Lower leg skin (tissue), 4 donors: ENCODE measurements at regions not wholly inside any gene's neighbourhood (a gene's known extent, or its start where the extent isn't known, plus 50 kb on each side); places are given as distances from the start of the nearest gene placed in this dataset.

Source experiments
- DNase-seq, 2 donors: peaks; one replicate each; pipeline ENCODE4 v3.0.0-alpha.2; 2019; ENCODE audit warnings: low spot score in 2 of 2
- H3K4me3 ChIP-seq: fragments of 200-600 bp; sonication (generic); 2 replicates; pipeline ENCODE4 v1.5.1; 2017; ENCODE audit warnings: mild to moderate bottlenecking, low read depth; ENCODE audit not compliant: poor library complexity, severe bottlenecking
- POLR2A ChIP-seq, 2 donors: fragments of 450-650 bp; IDR thresholded peaks; one replicate each; pipeline ENCODE4 v1.6.1; 2016 to 2017; ENCODE audit warnings: antibody characterized with exemption in 2 of 2, mild to moderate bottlenecking in 1 of 2, moderate library complexity in 1 of 2
- WGBS, 2 donors: methylation state at CpG; one replicate each; pipeline ENCODE4 v1.1.5; 2018; 5-methylcytosine and 5-hydroxymethylcytosine counted together
- intact Hi-C: fragments of 100-400 bp; cut with DNase I; formaldehyde crosslinking; loops from one replicate; pipeline ENCODE4 v1.15.0; 2023; ENCODE audit warnings: low total_unique reads
- TF ChIP-seq, protein P1 (sequence below), 3 donors: fragments of 450-650 bp; IDR thresholded peaks; one replicate each; pipeline ENCODE4 v1.5.1; 2016; ENCODE audit warnings: antibody characterized with exemption in 3 of 3, mild to moderate bottlenecking in 3 of 3, moderate library complexity in 2 of 3

DNA sequence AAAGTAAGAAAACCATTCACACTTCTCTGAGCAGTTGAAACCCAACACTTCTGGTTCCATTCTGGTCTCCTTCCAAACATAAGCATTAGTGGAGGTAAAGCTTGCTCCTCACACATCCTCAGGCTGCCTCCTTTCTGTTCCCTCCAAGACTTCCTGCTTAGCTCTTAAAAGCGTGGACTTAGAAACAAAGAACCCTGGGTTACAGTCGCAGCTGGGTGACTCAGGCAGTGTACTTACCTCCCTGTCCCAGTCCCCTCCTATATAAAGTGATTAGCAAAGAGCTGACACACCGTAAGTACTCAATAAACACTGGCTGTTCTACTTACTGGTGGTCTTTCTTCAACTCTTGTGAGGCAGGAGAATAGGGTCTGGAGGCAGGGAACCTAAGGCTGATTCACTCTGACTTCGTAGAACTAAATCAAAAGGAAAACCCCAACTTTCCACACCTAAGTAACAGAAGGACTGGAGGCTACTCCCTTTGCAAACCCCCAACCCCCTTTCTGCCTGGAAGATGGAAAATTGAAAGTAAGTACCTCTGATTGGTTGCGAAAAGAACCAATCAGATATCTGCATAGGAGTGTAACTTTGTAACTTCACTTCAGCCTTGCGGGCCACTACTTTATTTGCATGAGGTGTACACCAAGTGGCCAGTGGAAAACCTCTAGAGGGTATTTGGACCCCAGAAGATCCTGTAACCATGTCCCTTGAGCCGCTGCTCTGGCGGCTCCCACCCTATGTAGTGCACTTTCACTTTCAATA lies 165.4 kb downstream of the SUCLA2 start:
- TF ChIP-seq, protein P1, sequence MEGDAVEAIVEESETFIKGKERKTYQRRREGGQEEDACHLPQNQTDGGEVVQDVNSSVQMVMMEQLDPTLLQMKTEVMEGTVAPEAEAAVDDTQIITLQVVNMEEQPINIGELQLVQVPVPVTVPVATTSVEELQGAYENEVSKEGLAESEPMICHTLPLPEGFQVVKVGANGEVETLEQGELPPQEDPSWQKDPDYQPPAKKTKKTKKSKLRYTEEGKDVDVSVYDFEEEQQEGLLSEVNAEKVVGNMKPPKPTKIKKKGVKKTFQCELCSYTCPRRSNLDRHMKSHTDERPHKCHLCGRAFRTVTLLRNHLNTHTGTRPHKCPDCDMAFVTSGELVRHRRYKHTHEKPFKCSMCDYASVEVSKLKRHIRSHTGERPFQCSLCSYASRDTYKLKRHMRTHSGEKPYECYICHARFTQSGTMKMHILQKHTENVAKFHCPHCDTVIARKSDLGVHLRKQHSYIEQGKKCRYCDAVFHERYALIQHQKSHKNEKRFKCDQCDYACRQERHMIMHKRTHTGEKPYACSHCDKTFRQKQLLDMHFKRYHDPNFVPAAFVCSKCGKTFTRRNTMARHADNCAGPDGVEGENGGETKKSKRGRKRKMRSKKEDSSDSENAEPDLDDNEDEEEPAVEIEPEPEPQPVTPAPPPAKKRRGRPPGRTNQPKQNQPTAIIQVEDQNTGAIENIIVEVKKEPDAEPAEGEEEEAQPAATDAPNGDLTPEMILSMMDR (IDR thresholded peaks at IDR 0.05): no peak
- TF ChIP-seq POLR2A (IDR thresholded peaks at IDR 0.05): no peak
- no peak overlapping the region for H3K4me3 ChIP-seq
- no peak for DNase-seq
- intact Hi-C loops: no loop called here
- 86 to 89% methylated on average over 8 of the region's 8 CpGs for WGBS, 2 donors

DNA sequence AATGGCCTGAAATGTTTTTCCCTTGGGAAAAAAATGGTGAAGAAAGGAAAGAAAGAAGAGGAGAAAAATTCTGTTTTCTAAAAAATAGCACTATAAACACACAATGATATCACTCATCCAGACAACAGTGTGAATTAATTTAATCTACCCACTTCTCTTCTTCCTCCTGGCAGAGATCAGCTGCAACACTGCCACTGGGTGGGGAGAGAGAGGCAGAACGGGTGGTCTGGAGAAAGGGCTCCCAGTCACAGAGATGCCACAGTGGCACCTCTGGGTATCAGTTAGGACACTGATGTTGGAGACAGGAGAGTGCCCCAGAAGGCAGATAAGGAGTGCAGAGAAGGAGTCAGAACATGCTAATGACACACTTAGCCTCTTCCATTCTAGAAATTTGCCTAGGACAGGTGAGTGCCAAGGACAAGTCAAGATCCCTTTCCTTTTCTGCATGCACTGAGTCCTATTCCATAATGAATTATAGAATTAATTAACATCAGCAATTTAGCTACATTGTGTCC lies 168.6 kb downstream of the SUCLA2 start:
- TF ChIP-seq POLR2A (IDR thresholded peaks at IDR 0.05): no peak
- H3K4me3 ChIP-seq: no peak overlapping the region
- 33 to 42% methylated on average over 1 of the region's 1 CpG for WGBS, 2 donors
- intact Hi-C loops: no loop called here
- DNase-seq: no peak

DNA sequence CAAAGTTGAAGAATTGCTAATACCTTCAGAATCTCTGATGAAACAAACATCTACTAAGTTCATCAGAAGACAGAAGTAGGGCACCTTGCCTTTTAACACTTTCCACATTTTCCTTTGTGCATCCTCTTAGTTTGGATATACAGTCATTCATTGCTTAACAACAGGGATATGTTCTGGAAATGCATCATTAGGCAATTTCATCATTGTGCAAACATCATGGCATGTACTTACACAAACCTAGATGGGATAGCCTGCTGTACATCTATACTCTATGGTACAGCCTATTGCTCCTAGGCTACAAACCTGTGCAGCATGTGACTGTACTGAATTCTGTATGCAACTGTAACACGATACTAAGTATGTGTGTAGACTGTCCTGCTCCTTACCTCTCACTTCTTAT lies 169.8 kb downstream of the SUCLA2 start:
- no peak overlapping the region for H3K4me3 ChIP-seq
- intact Hi-C loops: no loop called here
- DNase-seq: no peak
- TF ChIP-seq POLR2A (IDR thresholded peaks at IDR 0.05): no peak
- TF ChIP-seq, protein P1 (IDR thresholded peaks at IDR 0.05): no peak
- 65 to 72% methylated on average over 1 of the region's 1 CpG for WGBS, 2 donors

DNA sequence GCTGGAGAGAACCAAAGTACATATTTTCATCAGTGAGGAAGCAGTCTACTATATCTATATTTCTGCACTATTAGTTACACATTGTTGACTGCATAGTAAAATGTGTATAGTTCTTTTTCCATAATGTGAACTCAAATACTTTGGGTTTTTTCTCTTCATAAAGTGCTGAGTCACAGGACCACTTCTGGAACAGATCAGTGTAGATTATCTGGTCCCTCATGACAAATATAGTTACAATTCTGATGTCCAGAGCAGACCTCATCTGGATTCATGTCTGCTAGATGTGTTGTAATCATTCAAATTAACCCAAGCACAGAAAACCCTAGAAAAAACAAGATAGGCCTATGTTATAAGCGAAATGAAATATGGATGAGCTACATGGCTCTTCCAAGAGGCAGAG lies 171.4 kb downstream of the SUCLA2 start:
- TF ChIP-seq, protein P1 (IDR thresholded peaks at IDR 0.05): no peak
- TF ChIP-seq POLR2A (IDR thresholded peaks at IDR 0.05): no peak
- WGBS, 2 donors: 87 to 88% methylated on average over 1 of the region's 1 CpG
- no peak for DNase-seq
- no peak overlapping the region for H3K4me3 ChIP-seq
- intact Hi-C loops: no loop called here

DNA sequence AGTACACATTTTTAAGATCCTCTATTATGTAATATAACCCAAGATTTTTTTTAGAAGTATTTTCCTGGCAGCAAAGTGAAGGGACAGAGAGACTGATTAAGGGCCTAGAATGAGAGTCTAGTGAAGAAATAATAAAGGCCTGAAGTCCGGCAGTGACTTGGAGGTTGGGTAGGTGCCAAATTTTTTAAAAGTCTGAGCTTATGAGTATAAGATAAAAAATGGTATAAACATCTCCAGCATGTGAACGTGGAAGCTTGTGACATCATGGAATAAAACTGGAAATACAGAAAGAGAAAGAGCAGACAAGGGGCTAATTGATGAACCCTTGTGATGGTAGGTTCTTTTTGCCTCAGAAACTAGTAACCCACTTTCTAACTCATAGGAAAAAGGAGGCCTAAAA lies 174.6 kb downstream of the SUCLA2 start:
- DNase-seq: no peak
- no peak overlapping the region for H3K4me3 ChIP-seq
- intact Hi-C loops: no loop called here
- TF ChIP-seq, protein P1 (IDR thresholded peaks at IDR 0.05): no peak
- no peak for TF ChIP-seq POLR2A (IDR thresholded peaks at IDR 0.05)
- WGBS, 2 donors: 49 to 57% methylated on average over 2 of the region's 2 CpGs

DNA sequence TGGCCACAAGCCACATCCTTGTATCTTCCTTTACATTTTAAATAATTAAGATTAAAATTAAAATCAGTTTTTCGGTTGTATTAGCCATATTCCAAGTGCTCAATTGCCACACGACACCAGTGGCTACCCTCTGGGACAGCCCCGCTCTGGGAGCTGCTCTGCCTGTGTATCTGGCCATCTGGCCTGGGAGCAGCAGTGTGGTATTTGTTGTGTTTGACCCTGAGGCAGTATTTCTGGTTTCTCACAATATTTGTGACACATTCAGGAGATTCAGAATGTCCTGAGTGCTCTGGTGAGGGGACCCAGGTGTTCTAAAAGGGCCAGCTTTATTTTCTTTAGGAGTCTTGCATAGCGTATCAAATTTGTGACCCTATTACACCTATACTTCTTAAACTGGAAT lies 179.0 kb downstream of the SUCLA2 start:
- TF ChIP-seq POLR2A (IDR thresholded peaks at IDR 0.05): no peak
- WGBS, 2 donors: 90 to 92% methylated on average over 4 of the region's 4 CpGs
- H3K4me3 ChIP-seq: no peak overlapping the region
- intact Hi-C loops: no loop called here
- DNase-seq: peak in 1 of 2 donors; percentile 12

DNA sequence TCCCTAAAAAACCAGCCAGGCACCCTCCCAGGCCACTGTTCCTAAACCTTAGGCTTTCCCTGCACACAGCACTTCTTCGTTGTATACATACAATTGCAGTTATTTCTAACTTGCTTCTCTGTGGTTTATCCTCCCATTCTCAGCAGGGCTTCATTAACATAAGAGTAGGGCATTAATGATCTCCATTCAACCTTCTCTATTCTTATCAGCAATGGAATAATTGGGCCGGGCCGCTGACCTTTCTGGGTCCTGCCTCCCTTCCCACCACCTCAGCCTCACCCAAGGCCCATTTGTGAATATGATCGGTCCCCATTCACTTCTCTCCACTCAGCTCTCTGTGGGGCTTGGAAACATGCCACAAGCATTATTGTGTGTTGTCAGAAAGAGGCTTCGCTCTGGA lies 184.2 kb downstream of the SUCLA2 start:
- no peak for DNase-seq
- intact Hi-C loops: no loop called here
- H3K4me3 ChIP-seq: no peak overlapping the region
- no peak for TF ChIP-seq POLR2A (IDR thresholded peaks at IDR 0.05)
- TF ChIP-seq, protein P1 (IDR thresholded peaks at IDR 0.05): no peak
- 67 to 86% methylated on average over 5 of the region's 5 CpGs for WGBS, 2 donors
